H1 (cell line): ENCODE measurements at regions not wholly inside any gene's neighbourhood (a gene's known extent, or its start where the extent isn't known, plus 50 kb on each side); places are given as distances from the start of the nearest gene placed in this dataset.

Experiments
- CTCF ChIA-PET: fragments of 300-600 bp; sonication (Branson Sonifier 250); formaldehyde crosslinking; loops from one replicate; lab custom pipeline; 2021; ENCODE audit not compliant: partially characterized antibody; lab: Charles Lee
- POLR2A ChIA-PET: fragments of 300-600 bp; sonication (Branson Sonifier 250); formaldehyde crosslinking; loops from one replicate; lab custom pipeline; 2021; ENCODE audit warnings: inconsistent platforms; ENCODE audit not compliant: partially characterized antibody; lab: Charles Lee
- DNase-seq, 2 experiments: peaks; one replicate each; pipeline versions ENCODE4 v3.0.0 to v3.0.0-alpha.2; 2010 to 2022; ENCODE audit warnings: low spot score in 2 of 2, low read depth in 1 of 2, mixed read lengths in 1 of 2
- FAIRE-seq: peaks from 2 replicates; lab custom pipeline; 2011; peaks lifted over from hg19 to GRCh38; lab: Jason Lieb, UNC
- H2AFZ ChIP-seq: 2 replicates; pipeline ENCODE4 v1.8.1; 2012; ENCODE audit warnings: low read length, inconsistent platforms
- H2AK5ac ChIP-seq: 2 replicates; pipeline ENCODE4 v1.6.1; 2013; ENCODE audit warnings: low read depth, low read length
- H2BK120ac ChIP-seq: replicated peaks from 2 replicates; pipeline ENCODE3; 2013; ENCODE audit warnings: low read depth, low read length, inconsistent platforms
- H2BK12ac ChIP-seq: 2 replicates; pipeline ENCODE4 v1.6.1; 2013; ENCODE audit warnings: low read depth, low read length
- H2BK15ac ChIP-seq: 2 replicates; pipeline ENCODE4 v1.6.1; 2013; ENCODE audit warnings: low read length
- H2BK20ac ChIP-seq: 2 replicates; pipeline ENCODE4 v1.6.1; 2013; ENCODE audit warnings: low read length
- H2BK5ac ChIP-seq: 2 replicates; pipeline ENCODE4 v1.6.1; 2013; ENCODE audit warnings: low read depth, low read length
- H3K14ac ChIP-seq: 2 replicates; pipeline ENCODE4 v1.6.1; 2013; ENCODE audit warnings: inconsistent platforms; ENCODE audit not compliant: insufficient read length
- H3K18ac ChIP-seq: 2 replicates; pipeline ENCODE4 v1.6.1; 2013; ENCODE audit warnings: low read length; ENCODE audit errors: extremely low read depth
- H3K23ac ChIP-seq: 2 replicates; pipeline ENCODE4 v1.6.1; 2013; ENCODE audit warnings: inconsistent platforms; ENCODE audit not compliant: insufficient read length
- H3K23me2 ChIP-seq: 2 replicates; pipeline ENCODE4 v1.6.1; 2013; ENCODE audit warnings: low read depth, low read length
- H3K27ac ChIP-seq: 2 replicates; pipeline ENCODE4 v1.6.1; 2011; ENCODE audit warnings: low read depth, low read length, inconsistent platforms
- H3K27me3 ChIP-seq, 4 experiments: replicated peaks in 1 of 4; 1 replicate in 1 of 4; 2 replicates in 3 of 4; pipeline versions ENCODE4 v1.6.1 to v1.8.1; 2011 to 2013; ENCODE audit warnings: low read length in 3 of 4, mild to moderate bottlenecking in 3 of 4, inconsistent platforms in 2 of 4, mixed read lengths in 2 of 4, moderate library complexity in 1 of 4; ENCODE audit not compliant: control insufficient read depth in 3 of 4, insufficient read depth in 3 of 4; ENCODE audit errors: extremely low read depth in 1 of 4
- H3K36me3 ChIP-seq, 4 experiments: 2 replicates each; pipeline versions ENCODE4 v1.6.1 to v1.8.1; 2011 to 2013; ENCODE audit warnings: mild to moderate bottlenecking in 4 of 4, low read length in 3 of 4, moderate library complexity in 2 of 4, control low read depth in 1 of 4, inconsistent platforms in 1 of 4; ENCODE audit not compliant: insufficient read depth in 4 of 4, control insufficient read depth in 2 of 4
- H3K4ac ChIP-seq: replicated peaks from 2 replicates; pipeline ENCODE3; 2013; ENCODE audit warnings: low read length, low read depth, mixed read lengths, inconsistent platforms; ENCODE audit not compliant: insufficient read length
- H3K4me1 ChIP-seq, 4 experiments: replicated peaks in 1 of 4; 1 replicate in 1 of 4; 2 replicates in 3 of 4; pipeline versions ENCODE4 v1.6.1 to v1.8.1; 2011 to 2013; ENCODE audit warnings: low read length in 3 of 4, inconsistent platforms in 2 of 4, mixed read lengths in 1 of 4; ENCODE audit not compliant: insufficient read depth in 4 of 4, control insufficient read depth in 3 of 4
- H3K4me2 ChIP-seq, 2 experiments: 2 replicates each; pipeline versions ENCODE4 v1.6.1 to v1.8.1; 2011 to 2013; ENCODE audit warnings: low read depth in 2 of 2, low read length in 2 of 2, control low read depth in 1 of 2, inconsistent platforms in 1 of 2, mild to moderate bottlenecking in 1 of 2; ENCODE audit not compliant: insufficient read depth in 1 of 2
- H3K4me3 ChIP-seq, 4 experiments: fragments of 200-600, 300-600 bp in 1 of 4; sonication (generic), shearing (Covaris generic), sonication (Bioruptor Twin) in 1 of 4; 2 replicates each; pipeline versions ENCODE4 v1.5.1 to v1.8.1; 2011 to 2016; ENCODE audit warnings: low read length in 4 of 4, low read depth in 3 of 4, control low read depth in 2 of 4, inconsistent platforms in 2 of 4, mild to moderate bottlenecking in 2 of 4, mixed read lengths in 1 of 4, moderate library complexity in 1 of 4; ENCODE audit not compliant: insufficient read depth in 2 of 4; ENCODE audit errors: extremely low read depth in 1 of 4
- H3K56ac ChIP-seq: replicated peaks from 2 replicates; pipeline ENCODE3; 2013; ENCODE audit warnings: low read depth, mild to moderate bottlenecking, mixed read lengths, low read length, inconsistent platforms; ENCODE audit not compliant: insufficient read length
- H3K79me1 ChIP-seq: 2 replicates; pipeline ENCODE4 v1.6.1; 2013; ENCODE audit warnings: low read depth, low read length, control low read depth
- H3K79me2 ChIP-seq, 2 experiments: 2 replicates each; pipeline versions ENCODE4 v1.6.1 to v1.8.1; 2012 to 2013; ENCODE audit warnings: low read length in 2 of 2, mild to moderate bottlenecking in 2 of 2, inconsistent platforms in 1 of 2; ENCODE audit not compliant: insufficient read depth in 2 of 2, control insufficient read depth in 1 of 2
- H3K9ac ChIP-seq, 4 experiments: replicated peaks in 1 of 4; 1 replicate in 1 of 4; 2 replicates in 3 of 4; pipeline versions ENCODE4 v1.6.1 to v1.8.1; 2011 to 2013; ENCODE audit warnings: low read depth in 3 of 4, low read length in 3 of 4, control low read depth in 2 of 4, mild to moderate bottlenecking in 2 of 4, moderate library complexity in 2 of 4, inconsistent platforms in 1 of 4; ENCODE audit errors: extremely low read depth in 1 of 4
- H3K9me3 ChIP-seq, 2 experiments: 2 replicates each; pipeline versions ENCODE4 v1.6.1 to v1.8.1; 2012 to 2013; ENCODE audit warnings: mild to moderate bottlenecking in 2 of 2, moderate library complexity in 2 of 2, control low read depth in 1 of 2, inconsistent platforms in 1 of 2, low read depth in 1 of 2, low read length in 1 of 2, mixed read lengths in 1 of 2; ENCODE audit not compliant: insufficient read depth in 2 of 2
- H4K20me1 ChIP-seq, 2 experiments: replicated peaks in 1 of 2; 2 replicates each; pipeline versions ENCODE3 to v1.8.1; 2011 to 2013; ENCODE audit warnings: inconsistent platforms in 2 of 2, low read length in 2 of 2, mild to moderate bottlenecking in 1 of 2; ENCODE audit not compliant: insufficient read depth in 2 of 2, control insufficient read depth in 1 of 2
- H4K5ac ChIP-seq: 2 replicates; pipeline ENCODE4 v1.6.1; 2013; ENCODE audit warnings: low read length, low read depth, mixed read lengths, inconsistent platforms; ENCODE audit not compliant: insufficient read length
- H4K8ac ChIP-seq: 2 replicates; pipeline ENCODE4 v1.8.0; 2013; ENCODE audit warnings: mild to moderate bottlenecking, moderate library complexity, low read length, inconsistent platforms; ENCODE audit not compliant: insufficient read depth; ENCODE audit errors: extremely low read depth
- H4K91ac ChIP-seq: replicated peaks from 2 replicates; pipeline ENCODE3; 2013; ENCODE audit warnings: low read length, mixed read lengths, inconsistent platforms; ENCODE audit not compliant: insufficient read length
- CBX8 ChIP-seq: fragments of 300-800, 300-1000 bp; sonication (generic); IDR thresholded peaks from 2 replicates; pipeline ENCODE4 v1.7.1; 2016; ENCODE audit warnings: low read depth, low read length, borderline replicate concordance
- RAD21 ChIP-seq, 2 experiments: IDR thresholded peaks in 1 of 2; conservative IDR thresholded peaks in 1 of 2; 2 replicates each; pipeline ENCODE4 v1.6.1; 2011; ENCODE audit warnings: low read depth in 2 of 2, low read length in 2 of 2, improper control_type of control experiment in 1 of 2, inconsistent platforms in 1 of 2, mild to moderate bottlenecking in 1 of 2, moderate library complexity in 1 of 2
- SAP30 ChIP-seq: fragments of 300-600 bp; sonication (generic); IDR thresholded peaks from 2 replicates; pipeline ENCODE4 v1.7.1; 2012; ENCODE audit warnings: low read length, moderate library complexity, mild to moderate bottlenecking, inconsistent platforms; ENCODE audit not compliant: insufficient read depth, insufficient replicate concordance
- WGBS, 2 experiments: shearing (Covaris generic) in 1 of 2; methylation state at CpG; one replicate each; pipeline versions ENCODE4 v1.1.6 to v1.1.7; 2013 to 2015; ENCODE audit warnings: low lambda C conversion rate in 2 of 2, mixed read lengths in 2 of 2, inconsistent platforms in 1 of 2, low coverage in 1 of 2, missing lambda C conversion rate in 1 of 2; ENCODE audit not compliant: insufficient replicate concordance in 2 of 2, insufficient coverage in 1 of 2, insufficient read length in 1 of 2; ENCODE audit errors: extremely low coverage in 1 of 2, missing lambda C conversion rate in 1 of 2; 5-methylcytosine and 5-hydroxymethylcytosine counted together
- TF ChIP-seq, protein P1 (sequence below): IDR thresholded peaks from 2 replicates; pipeline ENCODE4 v1.6.1; 2012; ENCODE audit warnings: inconsistent platforms

GRCh38 chr9:17969232-17969631 lies 390.4 kb downstream of the SH3GL2 start:
- no peak overlapping the region for H4K91ac ChIP-seq
- no peaks in the 10 kb centered on the region for H3K27me3 ChIP-seq
- POLR2A ChIA-PET: no interaction called here
- no peak overlapping the region for H2AK5ac ChIP-seq
- H3K36me3 ChIP-seq: no peaks in the 10 kb centered on the region
- H4K20me1 ChIP-seq: no peaks in the 10 kb centered on the region
- CTCF ChIA-PET: no interaction called here
- H3K56ac ChIP-seq: no peak overlapping the region
- no peak overlapping the region for H4K8ac ChIP-seq
- H3K9ac ChIP-seq: no peak overlapping the region
- H2AFZ ChIP-seq: no peak overlapping the region
- H3K79me1 ChIP-seq: no peaks in the 10 kb centered on the region
- DNase-seq: no peak
- no peak overlapping the region for H2BK5ac ChIP-seq
- no peaks in the 10 kb centered on the region for H3K9me3 ChIP-seq
- FAIRE-seq: no peak
- no peak overlapping the region for H4K5ac ChIP-seq
- no peak overlapping the region for H3K4ac ChIP-seq
- H3K23ac ChIP-seq: no peak overlapping the region
- H3K4me3 ChIP-seq: no peak overlapping the region
- no peaks in the 10 kb centered on the region for H3K23me2 ChIP-seq
- TF ChIP-seq RAD21 (IDR thresholded peaks at IDR 0.05 in 1 of 2, conservative IDR thresholded peaks at IDR 0.05 in 1 of 2; ENCODE audit: low read depth in 2 of 2, low read length in 2 of 2) (no peak), SAP30 (no peak), CBX8 (no peak)
- TF ChIP-seq, protein P1, sequence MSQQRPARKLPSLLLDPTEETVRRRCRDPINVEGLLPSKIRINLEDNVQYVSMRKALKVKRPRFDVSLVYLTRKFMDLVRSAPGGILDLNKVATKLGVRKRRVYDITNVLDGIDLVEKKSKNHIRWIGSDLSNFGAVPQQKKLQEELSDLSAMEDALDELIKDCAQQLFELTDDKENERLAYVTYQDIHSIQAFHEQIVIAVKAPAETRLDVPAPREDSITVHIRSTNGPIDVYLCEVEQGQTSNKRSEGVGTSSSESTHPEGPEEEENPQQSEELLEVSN: no peak
- TF ChIP-seq, all 59 proteins: peak for 0
- 0% methylated on average over 1 of the region's 1 CpG; no CpG with 5 or more reads in 1 of the 2 experiments for WGBS, 2 experiments
- Histone ChIP-seq H3K14ac (no peak overlapping the region), H3K79me2 (no peaks in the 10 kb centered on the region), H3K4me2 (no peak overlapping the region), H3K27ac (no peak overlapping the region), H3K4me1 (no peaks in the 10 kb centered on the region), H2BK12ac (no peak overlapping the region), H2BK15ac (no peak overlapping the region), H2BK120ac (no peak overlapping the region), H3K18ac (no peak overlapping the region), H2BK20ac (no peak overlapping the region)
